T-helper 2 cell treated with Interferon-gamma antibody and Interleukin-4, amounts not matched to agents 5 μg/mL and 100 μg/mL, for 36 hours (primary cell): ENCODE measurements at regions not wholly inside any gene's neighbourhood (a gene's known extent, or its start where the extent isn't known, plus 50 kb on each side); places are given as distances from the start of the nearest gene placed in this dataset.

Source experiments
- DNase-seq: peaks from one replicate; pipeline ENCODE4 v3.0.0; 2021; ENCODE audit warnings: low spot score
- H3K27ac Mint-ChIP-seq: one replicate; pipeline ENCODE4 v1.8.0; 2021; ENCODE audit warnings: mild to moderate bottlenecking, mixed read lengths
- H3K27me3 Mint-ChIP-seq: one replicate; pipeline ENCODE4 v1.8.0; 2021; ENCODE audit warnings: low read depth, mixed read lengths
- H3K36me3 Mint-ChIP-seq: one replicate; pipeline ENCODE4 v1.8.0; 2021; ENCODE audit warnings: low read depth, mixed read lengths
- H3K4me1 Mint-ChIP-seq: one replicate; pipeline ENCODE4 v1.8.0; 2021; ENCODE audit warnings: low read depth, mixed read lengths
- H3K4me3 Mint-ChIP-seq: one replicate; pipeline ENCODE4 v1.8.0; 2022; ENCODE audit warnings: mild to moderate bottlenecking, moderate library complexity, mixed read lengths
- H3K9me3 Mint-ChIP-seq: one replicate; pipeline ENCODE4 v1.8.0; 2021; ENCODE audit warnings: mixed read lengths

GRCh38 chr20:4560667-4561066, 125.6 kb upstream of the PRNP start:
- Mint-ChIP-seq H3K36me3 (no peaks in the 10 kb centered on the region), H3K27ac (no peak overlapping the region), H3K4me1 (no peaks in the 10 kb centered on the region), H3K27me3 (peaks cover 17% of the 10 kb centered on the region), H3K9me3 (no peaks in the 10 kb centered on the region), H3K4me3 (no peak overlapping the region)
- DNase-seq, result no peak

DNA sequence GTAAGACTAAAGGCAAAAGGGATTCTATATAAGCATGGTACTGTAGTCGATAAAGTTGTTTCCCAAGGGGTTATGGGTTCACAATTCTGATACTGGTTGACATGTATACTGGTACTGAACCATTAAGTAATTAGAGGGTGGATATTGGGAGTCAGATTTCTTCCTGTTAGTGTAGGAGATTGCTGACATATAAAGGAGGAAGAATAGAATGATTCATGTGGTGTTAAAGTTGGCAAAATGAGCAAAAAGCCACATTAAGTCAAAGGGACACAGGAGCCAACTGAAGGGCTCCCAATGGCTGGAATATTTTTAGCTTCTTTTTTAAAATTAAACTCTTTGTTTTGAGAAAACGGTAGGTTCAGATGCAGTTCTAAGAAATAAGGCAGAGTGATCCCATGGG, 126.3 kb upstream of the PRNP start:
- H3K36me3 Mint-ChIP-seq, result no peaks in the 10 kb centered on the region
- no peak overlapping the region for H3K27ac Mint-ChIP-seq
- no peaks in the 10 kb centered on the region for H3K4me1 Mint-ChIP-seq
- H3K27me3 Mint-ChIP-seq, result peaks cover 17% of the 10 kb centered on the region
- H3K9me3 Mint-ChIP-seq, result no peaks in the 10 kb centered on the region
- no peak overlapping the region for H3K4me3 Mint-ChIP-seq
- DNase-seq, result no peak

DNA sequence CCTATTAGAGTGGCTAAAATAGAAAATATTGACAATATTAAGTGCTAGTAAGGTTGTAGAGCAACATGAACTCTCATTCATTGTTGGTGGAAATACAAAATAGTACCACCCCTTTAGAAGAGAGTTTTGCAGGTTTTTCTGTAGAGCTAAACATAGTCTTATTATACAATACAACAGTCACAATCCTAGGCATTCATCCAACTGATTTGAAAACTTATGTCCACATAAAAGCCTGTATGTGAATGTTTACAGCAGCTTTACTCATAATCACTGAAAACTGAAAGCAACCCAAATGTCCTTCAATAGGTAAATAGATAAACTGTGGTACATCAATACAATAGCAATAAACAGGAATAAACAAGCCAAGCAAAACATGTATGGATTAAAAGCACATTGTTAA, 127.2 kb upstream of the PRNP start:
- no peak for DNase-seq
- H3K36me3 Mint-ChIP-seq, result no peaks in the 10 kb centered on the region
- H3K4me1 Mint-ChIP-seq, result no peaks in the 10 kb centered on the region
- H3K27me3 Mint-ChIP-seq, result peaks cover 13% of the 10 kb centered on the region
- H3K4me3 Mint-ChIP-seq, result no peak overlapping the region
- H3K9me3 Mint-ChIP-seq, result no peaks in the 10 kb centered on the region
- no peak overlapping the region for H3K27ac Mint-ChIP-seq

DNA sequence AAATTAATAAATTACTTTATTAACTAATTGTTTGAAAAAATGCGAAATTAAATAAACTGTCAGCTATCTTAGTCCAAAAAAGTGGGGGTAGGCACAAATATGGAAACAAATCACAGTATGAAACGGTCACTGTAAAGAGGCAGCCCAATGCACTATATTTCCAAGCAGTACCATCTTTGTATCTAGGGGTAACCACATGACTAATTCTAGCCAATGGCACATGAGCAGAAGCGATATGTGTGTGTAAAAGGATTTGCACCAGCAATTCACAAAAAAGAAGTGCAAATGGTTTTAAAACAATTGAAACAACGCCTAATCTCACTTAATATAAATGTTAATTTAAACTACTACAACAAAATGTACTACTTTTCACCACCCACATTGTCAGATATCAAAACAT, 129.5 kb upstream of the PRNP start:
- Mint-ChIP-seq H3K9me3 (no peaks in the 10 kb centered on the region), H3K4me3 (no peak overlapping the region), H3K27ac (no peak overlapping the region), H3K27me3 (peaks cover 16% of the 10 kb centered on the region), H3K36me3 (no peaks in the 10 kb centered on the region), H3K4me1 (no peaks in the 10 kb centered on the region)
- DNase-seq, result no peak

- no peak overlapping the region for H3K4me3 Mint-ChIP-seq
Observed at GRCh38 chr20:4555188-4555890, 130.9 kb upstream of the PRNP start.

DNA sequence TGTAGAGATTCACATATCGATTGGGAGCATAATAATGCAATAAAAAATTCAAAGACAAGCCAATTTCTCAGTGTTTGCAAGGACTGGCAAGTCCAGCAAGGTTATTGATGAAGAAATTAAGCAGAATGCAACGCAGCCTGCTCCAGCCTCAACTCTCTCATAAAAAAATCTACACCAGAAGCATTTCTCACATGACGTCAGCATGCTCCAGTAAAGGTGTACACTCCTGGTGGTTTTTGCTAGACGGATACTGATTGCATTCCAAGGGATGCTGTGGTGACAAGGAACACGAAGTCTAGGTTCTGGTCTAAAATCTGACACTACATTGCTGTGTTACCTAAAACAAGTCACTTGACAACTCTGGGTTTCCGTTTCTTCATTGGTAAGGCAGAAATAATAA, 131.9 kb upstream of the PRNP start:
- no peak for DNase-seq
- no peaks in the 10 kb centered on the region for H3K9me3 Mint-ChIP-seq
- peaks cover 22% of the 10 kb centered on the region for H3K27me3 Mint-ChIP-seq
- no peak overlapping the region for H3K4me3 Mint-ChIP-seq
- no peaks in the 10 kb centered on the region for H3K36me3 Mint-ChIP-seq
- no peaks in the 10 kb centered on the region for H3K4me1 Mint-ChIP-seq
- no peak overlapping the region for H3K27ac Mint-ChIP-seq

More at GRCh38 chr20:4555188-4555890, 130.9 kb upstream of the PRNP start:
- Mint-ChIP-seq H3K9me3 (no peaks in the 10 kb centered on the region), H3K27me3 (peaks cover 19% of the 10 kb centered on the region), H3K27ac (no peak overlapping the region), H3K36me3 (no peaks in the 10 kb centered on the region), H3K4me1 (no peaks in the 10 kb centered on the region)
- no peak for DNase-seq

DNA sequence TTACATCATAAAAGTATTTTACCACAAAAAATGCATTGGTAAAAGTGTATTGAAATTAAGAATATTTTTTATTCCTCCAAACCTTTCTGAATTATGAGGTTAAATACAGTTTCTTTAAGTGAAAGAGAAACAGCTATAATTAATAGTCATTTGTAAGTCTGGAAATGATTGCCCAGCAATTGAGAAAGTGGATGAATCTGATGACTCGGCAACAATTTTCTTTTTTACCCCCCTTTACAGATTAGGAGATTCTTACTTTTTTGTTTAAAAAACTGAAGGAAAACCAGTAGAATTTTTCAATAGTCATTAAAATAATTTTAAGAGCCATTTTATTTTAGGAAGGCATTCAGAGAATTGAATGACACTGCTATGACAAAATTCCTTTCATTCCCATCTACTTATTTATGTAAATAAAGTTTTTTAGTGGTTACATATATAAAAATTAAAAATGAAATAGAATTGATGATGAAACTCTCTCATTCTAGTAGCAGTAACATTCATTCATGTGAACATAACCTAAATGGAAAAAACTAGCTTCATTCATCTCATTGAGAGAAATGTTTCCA, 134.1 kb upstream of the PRNP start:
- H3K4me1 Mint-ChIP-seq, result no peaks in the 10 kb centered on the region
- peaks cover 15% of the 10 kb centered on the region for H3K27me3 Mint-ChIP-seq
- no peak overlapping the region for H3K27ac Mint-ChIP-seq
- H3K9me3 Mint-ChIP-seq, result no peaks in the 10 kb centered on the region
- H3K36me3 Mint-ChIP-seq, result no peaks in the 10 kb centered on the region
- no peak for DNase-seq
- no peak overlapping the region for H3K4me3 Mint-ChIP-seq

- no peak for DNase-seq
- no peaks in the 10 kb centered on the region for H3K36me3 Mint-ChIP-seq
- peaks cover 20% of the 10 kb centered on the region for H3K27me3 Mint-ChIP-seq
- no peaks in the 10 kb centered on the region for H3K9me3 Mint-ChIP-seq
- H3K4me3 Mint-ChIP-seq, result no peak overlapping the region
- no peaks in the 10 kb centered on the region for H3K4me1 Mint-ChIP-seq
- H3K27ac Mint-ChIP-seq, result no peak overlapping the region
Observed at GRCh38 chr20:4550740-4551139, 135.5 kb upstream of the PRNP start.

DNA sequence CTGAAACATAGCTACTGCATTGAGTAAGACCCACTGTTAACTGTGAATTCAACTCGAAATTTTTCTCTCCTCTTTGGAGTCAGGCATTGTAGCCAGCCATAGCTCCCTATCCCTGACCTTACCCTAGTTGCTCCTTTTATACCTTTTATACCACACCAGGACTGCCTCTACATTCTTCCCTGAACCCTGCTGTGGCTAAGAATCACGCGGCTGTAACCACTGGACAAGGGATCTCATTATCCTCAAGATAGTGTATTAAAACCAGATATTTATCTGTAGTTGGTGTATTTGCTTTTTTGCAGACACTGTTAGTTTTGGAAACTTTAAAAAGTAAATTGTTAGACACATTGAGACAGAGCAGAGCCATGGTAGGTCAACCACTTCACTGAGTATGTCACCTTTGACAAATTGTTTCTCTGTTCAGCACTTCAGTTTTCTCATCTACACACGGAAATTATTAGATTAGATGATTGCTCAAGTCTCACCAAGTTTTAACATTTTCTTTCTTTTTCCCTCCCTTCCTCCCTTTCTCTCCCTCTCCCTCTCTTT, 136.5 kb upstream of the PRNP start:
- Mint-ChIP-seq H3K27ac (no peak overlapping the region), H3K4me3 (no peak overlapping the region), H3K36me3 (no peaks in the 10 kb centered on the region), H3K27me3 (peaks cover 22% of the 10 kb centered on the region), H3K4me1 (no peaks in the 10 kb centered on the region), H3K9me3 (no peaks in the 10 kb centered on the region)
- DNase-seq, result no peak

DNA sequence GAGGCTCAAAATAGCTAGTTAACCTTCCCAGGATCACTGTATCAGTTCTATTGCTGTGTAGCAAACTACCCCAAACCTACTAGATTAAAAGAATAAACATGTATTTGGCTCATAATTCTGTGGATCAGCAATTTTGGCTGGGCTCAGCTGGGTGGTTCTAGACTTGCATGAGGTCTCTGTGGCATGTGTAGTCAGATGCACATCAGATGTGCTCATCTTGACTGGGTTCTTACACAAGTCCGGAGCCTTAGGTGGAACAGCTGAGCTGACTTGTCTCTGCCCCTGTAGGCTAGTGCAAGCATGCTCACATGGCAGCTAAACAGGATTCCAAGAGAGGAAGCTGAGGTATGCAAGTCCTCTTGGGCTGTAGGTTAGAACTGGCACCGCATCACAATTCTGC, 137.7 kb upstream of the PRNP start:
- peaks cover 26% of the 10 kb centered on the region for H3K27me3 Mint-ChIP-seq
- no peak overlapping the region for H3K27ac Mint-ChIP-seq
- no peak overlapping the region for H3K4me3 Mint-ChIP-seq
- no peaks in the 10 kb centered on the region for H3K9me3 Mint-ChIP-seq
- no peak for DNase-seq
- H3K36me3 Mint-ChIP-seq, result no peaks in the 10 kb centered on the region
- H3K4me1 Mint-ChIP-seq, result no peaks in the 10 kb centered on the region

DNA sequence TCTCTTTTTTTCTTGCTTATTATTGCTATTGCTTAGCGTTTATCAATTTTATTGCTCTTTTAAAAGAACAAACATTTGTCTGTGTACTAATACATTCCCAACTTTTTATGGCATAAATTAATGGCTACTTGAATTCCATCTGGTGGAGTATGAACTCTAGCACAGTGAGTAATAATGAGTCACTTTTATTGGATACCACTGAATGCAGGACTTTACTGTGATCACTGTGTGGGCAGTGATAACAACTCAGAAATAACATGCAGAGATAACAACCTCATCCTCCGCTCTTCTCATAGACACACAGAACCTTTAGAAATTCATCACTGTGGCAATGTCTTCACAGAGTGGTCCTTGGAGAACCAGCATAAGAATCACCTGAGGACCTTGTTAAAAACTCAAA, 139.5 kb upstream of the PRNP start:
- no peak for DNase-seq
- Mint-ChIP-seq H3K4me1 (no peaks in the 10 kb centered on the region), H3K9me3 (no peaks in the 10 kb centered on the region), H3K36me3 (no peaks in the 10 kb centered on the region), H3K27ac (no peak overlapping the region), H3K27me3 (peaks cover 28% of the 10 kb centered on the region), H3K4me3 (no peak overlapping the region)

DNA sequence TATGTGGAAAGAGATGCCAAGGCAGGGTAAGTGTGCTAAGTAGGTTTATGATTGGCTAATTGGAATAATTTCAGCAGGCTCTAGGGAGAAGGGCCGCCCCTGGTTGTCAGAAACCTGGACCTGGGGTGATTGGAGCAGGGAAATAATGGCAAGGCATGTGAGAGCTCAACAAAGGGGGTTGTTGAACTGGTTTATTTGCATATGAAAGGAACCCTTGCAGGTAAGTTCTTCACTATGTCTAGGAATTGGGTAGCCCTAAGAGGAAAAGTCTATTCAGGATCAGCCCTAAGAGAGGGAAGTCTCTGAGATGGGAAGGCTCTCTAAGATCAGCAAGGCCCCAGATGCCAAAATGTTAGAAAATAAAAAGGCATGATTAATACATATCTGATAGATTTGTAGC, 139.9 kb upstream of the PRNP start:
- H3K4me1 Mint-ChIP-seq, result no peaks in the 10 kb centered on the region
- no peak for DNase-seq
- H3K27me3 Mint-ChIP-seq, result peaks cover 25% of the 10 kb centered on the region
- no peaks in the 10 kb centered on the region for H3K9me3 Mint-ChIP-seq
- no peaks in the 10 kb centered on the region for H3K36me3 Mint-ChIP-seq
- H3K27ac Mint-ChIP-seq, result no peak overlapping the region
- no peak overlapping the region for H3K4me3 Mint-ChIP-seq

DNA sequence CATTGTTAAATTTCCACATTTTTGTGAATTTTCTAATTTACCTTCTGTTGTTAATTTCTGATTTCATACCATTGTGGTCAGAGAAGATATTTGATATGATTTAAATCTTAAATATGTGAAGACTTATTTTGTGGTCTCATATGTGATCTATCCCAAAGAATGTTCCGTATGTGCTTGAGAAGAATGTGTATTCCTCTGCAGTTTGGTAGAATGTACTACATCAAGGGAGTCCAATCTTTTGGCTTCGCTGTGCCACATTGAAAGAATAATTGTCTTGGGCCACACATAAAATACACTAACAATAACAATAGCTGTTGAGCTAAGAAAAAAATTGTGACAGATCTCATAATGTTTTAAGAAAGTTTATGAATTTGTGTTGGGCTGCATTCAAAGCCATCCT, 140.7 kb upstream of the PRNP start:
- Mint-ChIP-seq H3K27ac (no peak overlapping the region), H3K9me3 (no peaks in the 10 kb centered on the region), H3K4me1 (no peaks in the 10 kb centered on the region), H3K36me3 (no peaks in the 10 kb centered on the region), H3K27me3 (peaks cover 31% of the 10 kb centered on the region), H3K4me3 (no peak overlapping the region)
- DNase-seq, result no peak

DNA sequence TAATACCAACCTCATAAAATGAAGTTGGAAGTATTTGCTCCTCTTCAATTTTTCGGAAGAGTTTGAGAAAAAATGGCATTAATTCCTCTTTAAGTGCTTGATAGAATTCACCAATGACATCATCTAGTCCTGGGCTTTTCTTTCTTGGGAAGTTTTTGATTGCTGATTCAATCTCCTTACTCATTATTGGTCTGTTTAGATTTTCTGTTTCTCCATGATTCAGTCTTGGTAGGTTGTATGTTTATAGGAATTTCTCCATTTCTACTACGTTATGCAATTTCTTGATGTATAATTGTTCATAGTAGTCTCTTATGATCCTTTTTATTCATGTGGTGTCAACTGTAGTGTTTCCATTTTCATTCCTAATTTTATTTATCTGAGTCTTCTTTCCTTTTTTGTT, 141.5 kb upstream of the PRNP start:
- Mint-ChIP-seq H3K27ac (no peak overlapping the region), H3K27me3 (peaks cover 32% of the 10 kb centered on the region), H3K9me3 (no peaks in the 10 kb centered on the region), H3K4me3 (no peak overlapping the region), H3K36me3 (no peaks in the 10 kb centered on the region), H3K4me1 (no peaks in the 10 kb centered on the region)
- no peak for DNase-seq

GRCh38 chr20:4542270-4542669, 144.0 kb upstream of the PRNP start:
- Mint-ChIP-seq H3K4me1 (no peaks in the 10 kb centered on the region), H3K4me3 (no peak overlapping the region), H3K27me3 (peaks cover 36% of the 10 kb centered on the region), H3K27ac (no peak overlapping the region), H3K9me3 (no peaks in the 10 kb centered on the region), H3K36me3 (no peaks in the 10 kb centered on the region)
- no peak for DNase-seq
